Fibroblast of lung (primary cell): ENCODE measurements at regions not wholly inside any gene's neighbourhood (a gene's known extent, or its start where the extent isn't known, plus 50 kb on each side); places are given as distances from the start of the nearest gene placed in this dataset.

ENCODE experiments used
- DNase-seq, 2 donors: peaks; one replicate each; pipeline versions ENCODE4 v3.0.0 to v3.0.0-alpha.2; 2010; ENCODE audit warnings: low read depth in 2 of 2
- H2AFZ ChIP-seq: 2 replicates; pipeline ENCODE4 v1.5.1; 2012; ENCODE audit warnings: low read length, control low read depth, inconsistent platforms
- H3K27ac ChIP-seq: 2 replicates; pipeline ENCODE4 v1.5.1; 2011; ENCODE audit warnings: low read length, control low read depth; ENCODE audit not compliant: insufficient read depth
- H3K27me3 ChIP-seq: 2 replicates; pipeline ENCODE4 v1.5.1; 2011; ENCODE audit warnings: mild to moderate bottlenecking, low read length; ENCODE audit not compliant: control insufficient read depth, insufficient read depth
- H3K36me3 ChIP-seq: 2 replicates; pipeline ENCODE4 v1.5.1; 2011; ENCODE audit warnings: low read length; ENCODE audit not compliant: control insufficient read depth, insufficient read depth
- H3K4me1 ChIP-seq: 2 replicates; pipeline ENCODE4 v1.5.1; 2011; ENCODE audit warnings: low read length; ENCODE audit not compliant: control insufficient read depth, insufficient read depth; ENCODE audit errors: extremely low read depth
- H3K4me2 ChIP-seq: 2 replicates; pipeline ENCODE4 v1.5.1; 2011; ENCODE audit warnings: low read length, control low read depth; ENCODE audit not compliant: insufficient read depth; ENCODE audit errors: extremely low read depth
- H3K4me3 ChIP-seq, 4 experiments: fragments of 200-600 bp in 1 of 4; sonication (generic) in 1 of 4; replicated peaks in 1 of 4; 2 replicates each; pipeline ENCODE4 v1.5.1; 2011 to 2016; ENCODE audit warnings: low read length in 4 of 4, low read depth in 3 of 4, mild to moderate bottlenecking in 3 of 4, control low read depth in 2 of 4, inconsistent platforms in 1 of 4, mixed read lengths in 1 of 4; ENCODE audit not compliant: insufficient read depth in 1 of 4; ENCODE audit errors: control extremely low read depth in 1 of 4
- H3K79me2 ChIP-seq: 2 replicates; pipeline ENCODE4 v1.5.1; 2012; ENCODE audit warnings: mild to moderate bottlenecking, low read length, inconsistent platforms; ENCODE audit not compliant: control insufficient read depth, insufficient read depth
- H3K9ac ChIP-seq: 2 replicates; pipeline ENCODE4 v1.5.1; 2011; ENCODE audit warnings: mild to moderate bottlenecking, low read length, control low read depth; ENCODE audit not compliant: insufficient read depth
- H3K9me3 ChIP-seq: 2 replicates; pipeline ENCODE4 v1.5.1; 2012; ENCODE audit warnings: low read depth, low read length; ENCODE audit not compliant: control insufficient read depth, insufficient read depth
- H4K20me1 ChIP-seq: 2 replicates; pipeline ENCODE4 v1.5.1; 2011; ENCODE audit warnings: low read length; ENCODE audit not compliant: control insufficient read depth, insufficient read depth; ENCODE audit errors: extremely low read depth
- EZH2 ChIP-seq: IDR thresholded peaks from 2 replicates; pipeline ENCODE4 v1.5.1; 2012; ENCODE audit warnings: low read length, control low read depth, mild to moderate bottlenecking; ENCODE audit errors: missing control alignments
- TF ChIP-seq, protein P1 (sequence below), 2 donors: IDR thresholded peaks in 1 of 2; conservative IDR thresholded peaks in 1 of 2; 1 replicate in 1 of 2; 2 replicates in 1 of 2; pipeline ENCODE4 v1.5.1; 2011 to 2012; ENCODE audit warnings: low read length in 2 of 2, control low read depth in 1 of 2, inconsistent platforms in 1 of 2, low read depth in 1 of 2, mild to moderate bottlenecking in 1 of 2

DNA sequence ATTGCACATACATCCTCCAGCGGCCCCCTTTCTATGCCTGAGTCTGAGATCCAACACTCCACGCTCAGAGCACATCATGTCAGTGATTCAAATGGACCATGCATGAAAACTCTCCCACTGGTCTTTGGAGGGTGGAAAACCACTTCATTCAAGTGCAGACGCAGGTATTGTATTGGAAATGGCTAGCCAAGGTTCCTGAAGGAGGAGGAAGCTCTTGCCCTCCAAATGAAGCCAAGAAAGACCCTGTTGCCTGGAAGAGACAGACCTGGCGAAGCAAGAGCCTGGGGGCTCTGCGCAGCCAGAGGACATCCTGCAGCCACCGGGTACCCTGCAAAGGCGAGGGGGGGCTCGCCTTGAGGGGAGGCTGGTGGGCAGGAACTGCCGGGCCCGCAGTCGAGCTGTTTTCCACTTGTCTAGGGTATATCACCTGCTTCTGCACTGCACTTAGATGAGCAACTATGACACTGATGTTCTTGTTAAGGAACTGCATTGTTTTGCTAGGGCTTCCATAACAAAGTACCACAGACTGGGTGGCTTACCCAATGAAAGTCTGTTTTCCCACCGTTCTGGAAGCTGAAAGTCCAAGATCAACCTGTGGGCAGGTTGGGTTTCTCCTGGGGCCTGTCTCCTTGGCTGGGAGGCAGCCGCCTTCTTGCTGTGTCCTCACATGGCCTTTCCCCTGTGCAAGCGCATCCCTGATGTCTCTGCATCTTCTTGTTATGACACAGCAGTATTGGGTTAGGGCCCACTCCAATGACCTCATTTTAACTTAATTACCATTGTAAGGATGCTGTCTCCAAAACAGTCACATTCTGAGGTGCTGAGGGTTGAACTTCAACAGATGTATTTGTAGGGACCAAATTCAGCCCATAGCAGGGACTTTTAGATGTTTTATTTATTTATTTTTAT is 233.4 kb downstream of the ARHGAP12 start:
- Histone ChIP-seq H3K36me3 (no peaks in the 10 kb centered on the region), H3K27ac (no peak overlapping the region), H3K4me3 (no peak overlapping the region), H3K4me1 (peaks cover 29% of the 10 kb centered on the region), H3K9me3 (no peaks in the 10 kb centered on the region), H3K4me2 (no peak overlapping the region), H3K79me2 (no peaks in the 10 kb centered on the region), H3K9ac (no peak overlapping the region), H4K20me1 (no peaks in the 10 kb centered on the region), H3K27me3 (no peaks in the 10 kb centered on the region), H2AFZ (no peak overlapping the region)
- TF ChIP-seq, protein P1, sequence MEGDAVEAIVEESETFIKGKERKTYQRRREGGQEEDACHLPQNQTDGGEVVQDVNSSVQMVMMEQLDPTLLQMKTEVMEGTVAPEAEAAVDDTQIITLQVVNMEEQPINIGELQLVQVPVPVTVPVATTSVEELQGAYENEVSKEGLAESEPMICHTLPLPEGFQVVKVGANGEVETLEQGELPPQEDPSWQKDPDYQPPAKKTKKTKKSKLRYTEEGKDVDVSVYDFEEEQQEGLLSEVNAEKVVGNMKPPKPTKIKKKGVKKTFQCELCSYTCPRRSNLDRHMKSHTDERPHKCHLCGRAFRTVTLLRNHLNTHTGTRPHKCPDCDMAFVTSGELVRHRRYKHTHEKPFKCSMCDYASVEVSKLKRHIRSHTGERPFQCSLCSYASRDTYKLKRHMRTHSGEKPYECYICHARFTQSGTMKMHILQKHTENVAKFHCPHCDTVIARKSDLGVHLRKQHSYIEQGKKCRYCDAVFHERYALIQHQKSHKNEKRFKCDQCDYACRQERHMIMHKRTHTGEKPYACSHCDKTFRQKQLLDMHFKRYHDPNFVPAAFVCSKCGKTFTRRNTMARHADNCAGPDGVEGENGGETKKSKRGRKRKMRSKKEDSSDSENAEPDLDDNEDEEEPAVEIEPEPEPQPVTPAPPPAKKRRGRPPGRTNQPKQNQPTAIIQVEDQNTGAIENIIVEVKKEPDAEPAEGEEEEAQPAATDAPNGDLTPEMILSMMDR (conservative IDR thresholded peaks at IDR 0.05 in 1 of 2, IDR thresholded peaks at IDR 0.05 in 1 of 2; ENCODE audit: low read depth in 1 of 2, low read length in 2 of 2) = no peak
- TF ChIP-seq EZH2 = no peak
- peak in 1 of 2 donors; percentile 18 for DNase-seq

DNA sequence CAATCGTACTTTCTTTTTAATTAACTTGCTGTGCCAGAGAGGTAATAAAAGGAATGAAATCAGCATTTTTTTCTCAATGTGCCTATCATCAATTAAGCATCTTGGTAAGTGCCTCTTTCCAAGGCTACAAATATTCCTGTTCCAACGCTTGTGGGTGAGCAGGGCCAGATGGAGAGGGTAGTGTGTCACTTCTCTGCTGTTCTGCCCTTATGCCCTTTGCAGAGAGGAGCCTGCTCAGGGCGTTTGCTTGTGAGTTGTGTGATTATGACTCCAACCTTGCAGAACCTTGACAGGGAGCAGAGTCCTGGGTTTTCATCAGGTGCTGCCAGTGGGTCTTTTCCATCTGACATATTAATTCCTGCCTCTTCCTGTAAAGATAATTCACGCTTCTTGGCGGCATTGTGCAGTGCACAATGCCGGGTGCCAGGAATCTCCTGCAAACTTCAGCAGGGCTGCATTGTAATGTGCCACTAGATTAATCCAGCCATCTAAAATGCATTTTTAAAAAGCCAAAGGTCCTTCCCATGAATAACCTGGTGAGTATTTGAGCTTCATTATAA is 234.4 kb downstream of the ARHGAP12 start:
- Histone ChIP-seq H3K4me3 (no peak overlapping the region), H3K27me3 (no peaks in the 10 kb centered on the region), H3K4me2 (no peak overlapping the region), H3K9ac (no peak overlapping the region), H3K4me1 (peaks cover 22% of the 10 kb centered on the region), H3K9me3 (no peaks in the 10 kb centered on the region), H2AFZ (no peak overlapping the region), H3K36me3 (no peaks in the 10 kb centered on the region), H3K27ac (no peak overlapping the region), H3K79me2 (no peaks in the 10 kb centered on the region), H4K20me1 (no peaks in the 10 kb centered on the region)
- TF ChIP-seq, protein P1 (conservative IDR thresholded peaks at IDR 0.05 in 1 of 2, IDR thresholded peaks at IDR 0.05 in 1 of 2; ENCODE audit: low read depth in 1 of 2, low read length in 2 of 2) = no peak
- no peak for TF ChIP-seq EZH2
- no peak for DNase-seq

DNA sequence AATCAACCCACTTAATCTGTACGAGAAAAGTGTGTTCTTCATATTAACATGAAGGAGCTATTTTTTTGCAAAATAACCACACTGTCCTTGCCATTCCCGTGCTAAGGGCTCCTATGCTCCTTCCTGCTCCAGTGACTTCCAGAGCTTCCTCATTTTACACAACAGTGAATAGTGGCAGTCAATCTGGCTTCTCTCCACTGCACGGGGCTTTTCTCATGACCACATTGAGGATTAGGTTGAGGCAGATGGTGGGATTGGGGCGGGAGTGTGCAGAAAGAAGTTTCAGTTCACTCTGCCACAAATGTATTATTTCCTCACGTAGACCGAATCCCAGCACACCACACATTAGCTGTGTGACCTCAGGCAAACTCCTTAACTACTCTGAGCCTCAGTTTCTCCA is 235.1 kb downstream of the ARHGAP12 start:
- no peak for DNase-seq
- Histone ChIP-seq H3K4me1 (peaks cover 15% of the 10 kb centered on the region), H3K4me3 (no peak overlapping the region), H3K9ac (no peak overlapping the region), H3K79me2 (no peaks in the 10 kb centered on the region), H4K20me1 (no peaks in the 10 kb centered on the region), H3K36me3 (no peaks in the 10 kb centered on the region), H3K27me3 (no peaks in the 10 kb centered on the region), H3K27ac (no peak overlapping the region), H3K4me2 (no peak overlapping the region), H2AFZ (no peak overlapping the region), H3K9me3 (no peaks in the 10 kb centered on the region)
- TF ChIP-seq, protein P1 (conservative IDR thresholded peaks at IDR 0.05 in 1 of 2, IDR thresholded peaks at IDR 0.05 in 1 of 2; ENCODE audit: low read depth in 1 of 2, low read length in 2 of 2) = no peak
- no peak for TF ChIP-seq EZH2
